HepG2 (cell line): ENCODE measurements at regions not wholly inside any gene's neighbourhood (a gene's known extent, or its start where the extent isn't known, plus 50 kb on each side); places are given as distances from the start of the nearest gene placed in this dataset.

Experiments used
- DBP ChIP-seq: sonication (generic); formaldehyde crosslinking; IDR thresholded peaks from 2 replicates; pipeline ENCODE4 v1.4.0; 2020; ENCODE audit warnings: missing genetic modification reagents; ENCODE audit errors: not compliant biosample characterization
- DNMT3B ChIP-seq: conservative IDR thresholded peaks from 2 replicates; pipeline ENCODE4 v1.6.1; 2016; ENCODE audit warnings: missing biosample characterization, control low read depth
- EED ChIP-seq: sonication (generic); formaldehyde crosslinking; IDR thresholded peaks from 2 replicates; pipeline ENCODE4 v1.5.0; 2020; ENCODE audit warnings: mild to moderate bottlenecking, missing genetic modification reagents
- MED1 ChIP-seq: sonication (generic); formaldehyde crosslinking; IDR thresholded peaks from 2 replicates; pipeline ENCODE4 v1.4.0; 2020; ENCODE audit warnings: missing genetic modification reagents
- NFIB ChIP-seq: sonication (generic); formaldehyde crosslinking; IDR thresholded peaks from 2 replicates; pipeline ENCODE4 v1.9.0; 2021; ENCODE audit warnings: missing genetic modification reagents, mild to moderate bottlenecking, borderline replicate concordance
- NR2F6 ChIP-seq, 2 experiments: IDR thresholded peaks; 2 replicates each; pipeline ENCODE4 v1.6.1; 2016; ENCODE audit warnings: antibody characterized with exemption in 1 of 2, mild to moderate bottlenecking in 1 of 2
- PAF1 ChIP-seq: IDR thresholded peaks from 2 replicates; pipeline ENCODE4 v1.6.1; 2016; ENCODE audit warnings: missing genetic modification reagents, missing compliant biosample characterization
- SIN3B ChIP-seq: fragments of 150-350 bp; IDR thresholded peaks from 2 replicates; pipeline ENCODE4 v1.6.1; 2014; ENCODE audit warnings: low read length
- TAF15 ChIP-seq: fragments of 200-400 bp; formaldehyde crosslinking; IDR thresholded peaks from one replicate; pipeline ENCODE4 v1.6.1; 2018; ENCODE audit warnings: mild to moderate bottlenecking, low read depth, low read length; ENCODE audit not compliant: poor library complexity, severe bottlenecking
- ZBTB3 ChIP-seq: sonication (generic); formaldehyde crosslinking; IDR thresholded peaks from 2 replicates; pipeline ENCODE4 v1.4.0; 2020; ENCODE audit warnings: low read depth, mild to moderate bottlenecking, moderate library complexity, missing genetic modification reagents, borderline replicate concordance
- ZNF274 ChIP-seq: sonication (generic); formaldehyde crosslinking; IDR thresholded peaks from 2 replicates; pipeline ENCODE4 v1.5.1; 2020; ENCODE audit warnings: mild to moderate bottlenecking, missing genetic modification reagents
- ZNF281 ChIP-seq: sonication (generic); formaldehyde crosslinking; IDR thresholded peaks from 2 replicates; pipeline ENCODE4 v1.4.0; 2020; ENCODE audit warnings: missing genetic modification reagents, borderline replicate concordance
- ZNF792 ChIP-seq: IDR thresholded peaks from 2 replicates; pipeline ENCODE4 v1.6.1; 2016
- ZSCAN29 ChIP-seq: sonication (generic); formaldehyde crosslinking; conservative IDR thresholded peaks from 2 replicates; pipeline ENCODE4 v1.4.0; 2020; ENCODE audit warnings: mild to moderate bottlenecking, missing genetic modification reagents
- TF ChIP-seq, protein P1 (sequence below): fragments of 450-650 bp; IDR thresholded peaks from 2 replicates; pipeline ENCODE4 v1.6.1; 2017
- TF ChIP-seq, protein P2 (sequence below): IDR thresholded peaks from 2 replicates; pipeline ENCODE4 v1.6.1; 2018; ENCODE audit warnings: missing genetic modification reagents
- TF ChIP-seq, protein P3 (sequence below): sonication (generic); formaldehyde crosslinking; IDR thresholded peaks from 2 replicates; pipeline ENCODE4 v1.9.0; 2021; ENCODE audit warnings: missing genetic modification reagents, mild to moderate bottlenecking, borderline replicate concordance

DNA sequence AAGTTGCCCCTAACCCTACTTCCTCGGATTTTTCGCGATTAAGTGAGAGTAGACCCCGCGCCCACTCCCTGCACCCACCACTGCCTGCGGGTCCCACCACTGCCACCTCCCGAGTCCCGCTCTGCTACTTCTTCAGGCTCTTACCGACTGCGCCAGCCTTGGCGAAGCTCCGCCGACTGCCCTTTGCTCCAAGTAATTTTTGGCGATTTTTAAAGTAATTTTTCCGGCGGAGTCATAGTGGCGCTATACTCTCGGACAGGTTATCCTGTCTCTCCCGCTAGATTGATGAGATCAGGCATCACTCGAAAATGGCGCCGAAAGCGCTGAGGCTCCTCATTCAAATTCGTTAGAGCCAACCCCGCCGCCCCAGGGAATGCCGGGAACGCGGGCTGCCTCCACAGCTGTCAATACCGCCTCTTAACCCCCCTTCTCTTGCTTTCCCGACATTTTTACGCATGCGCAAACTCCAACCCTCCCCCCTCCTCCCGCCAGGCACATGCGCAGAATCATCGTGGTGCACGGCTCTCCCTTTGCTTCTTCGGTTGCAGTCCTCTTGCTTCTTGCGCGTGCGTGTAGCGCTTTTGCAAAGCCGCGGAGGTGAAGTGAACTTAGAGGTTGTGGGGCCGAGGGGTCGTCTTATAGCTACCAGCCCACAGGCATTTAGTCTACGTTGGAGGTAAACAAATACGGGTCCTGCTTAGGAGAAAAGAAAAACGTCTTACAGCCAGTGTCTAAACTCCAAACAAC is 66.6 kb downstream of the KCNRG start (continued):
- TF ChIP-seq, protein P1, sequence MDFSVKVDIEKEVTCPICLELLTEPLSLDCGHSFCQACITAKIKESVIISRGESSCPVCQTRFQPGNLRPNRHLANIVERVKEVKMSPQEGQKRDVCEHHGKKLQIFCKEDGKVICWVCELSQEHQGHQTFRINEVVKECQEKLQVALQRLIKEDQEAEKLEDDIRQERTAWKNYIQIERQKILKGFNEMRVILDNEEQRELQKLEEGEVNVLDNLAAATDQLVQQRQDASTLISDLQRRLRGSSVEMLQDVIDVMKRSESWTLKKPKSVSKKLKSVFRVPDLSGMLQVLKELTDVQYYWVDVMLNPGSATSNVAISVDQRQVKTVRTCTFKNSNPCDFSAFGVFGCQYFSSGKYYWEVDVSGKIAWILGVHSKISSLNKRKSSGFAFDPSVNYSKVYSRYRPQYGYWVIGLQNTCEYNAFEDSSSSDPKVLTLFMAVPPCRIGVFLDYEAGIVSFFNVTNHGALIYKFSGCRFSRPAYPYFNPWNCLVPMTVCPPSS, result no peak
- TF ChIP-seq MED1 (CRISPR knock-in tag) (peak; percentile 37), ZNF792 (CRISPR knock-in tag) (no peak), EED (CRISPR knock-in tag) (no peak), ZSCAN29 (CRISPR knock-in tag) (no peak), ZNF281 (CRISPR knock-in tag) (peak; percentile 48; the same call in 1 of the 2 replicates), PAF1 (CRISPR knock-in tag) (no peak), TAF15 (no peak), SIN3B (peak; percentile 81; the same call in 1 of the 2 replicates), DNMT3B (CRISPR knock-in tag) (no peak), ZBTB3 (CRISPR knock-in tag) (no peak), NFIB (CRISPR knock-in tag) (no peak), ZNF274 (CRISPR knock-in tag) (no peak; the same call in 1 of the 2 replicates), DBP (CRISPR knock-in tag) (no peak), NR2F6 (IDR thresholded peaks at IDR 0.05) (no peak), NR2F6 (CRISPR knock-in tag; IDR thresholded peaks at IDR 0.05) (no peak)
- TF ChIP-seq, protein P2, sequence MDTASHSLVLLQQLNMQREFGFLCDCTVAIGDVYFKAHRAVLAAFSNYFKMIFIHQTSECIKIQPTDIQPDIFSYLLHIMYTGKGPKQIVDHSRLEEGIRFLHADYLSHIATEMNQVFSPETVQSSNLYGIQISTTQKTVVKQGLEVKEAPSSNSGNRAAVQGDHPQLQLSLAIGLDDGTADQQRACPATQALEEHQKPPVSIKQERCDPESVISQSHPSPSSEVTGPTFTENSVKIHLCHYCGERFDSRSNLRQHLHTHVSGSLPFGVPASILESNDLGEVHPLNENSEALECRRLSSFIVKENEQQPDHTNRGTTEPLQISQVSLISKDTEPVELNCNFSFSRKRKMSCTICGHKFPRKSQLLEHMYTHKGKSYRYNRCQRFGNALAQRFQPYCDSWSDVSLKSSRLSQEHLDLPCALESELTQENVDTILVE (CRISPR knock-in tag), result no peak
- TF ChIP-seq, protein P3, sequence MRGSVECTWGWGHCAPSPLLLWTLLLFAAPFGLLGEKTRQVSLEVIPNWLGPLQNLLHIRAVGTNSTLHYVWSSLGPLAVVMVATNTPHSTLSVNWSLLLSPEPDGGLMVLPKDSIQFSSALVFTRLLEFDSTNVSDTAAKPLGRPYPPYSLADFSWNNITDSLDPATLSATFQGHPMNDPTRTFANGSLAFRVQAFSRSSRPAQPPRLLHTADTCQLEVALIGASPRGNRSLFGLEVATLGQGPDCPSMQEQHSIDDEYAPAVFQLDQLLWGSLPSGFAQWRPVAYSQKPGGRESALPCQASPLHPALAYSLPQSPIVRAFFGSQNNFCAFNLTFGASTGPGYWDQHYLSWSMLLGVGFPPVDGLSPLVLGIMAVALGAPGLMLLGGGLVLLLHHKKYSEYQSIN (CRISPR knock-in tag), result no peak
